ENCODE measurements at regions not wholly inside any gene's neighbourhood (a gene's known extent, or its start where the extent isn't known, plus 50 kb on each side); places are given as distances from the start of the nearest gene placed in this dataset.
"Not testable (repeated sequence)": the region's sequence is repeated elsewhere in the genome, so short reads cannot be mapped to it uniquely, and the experiment has no call there.

DNA sequence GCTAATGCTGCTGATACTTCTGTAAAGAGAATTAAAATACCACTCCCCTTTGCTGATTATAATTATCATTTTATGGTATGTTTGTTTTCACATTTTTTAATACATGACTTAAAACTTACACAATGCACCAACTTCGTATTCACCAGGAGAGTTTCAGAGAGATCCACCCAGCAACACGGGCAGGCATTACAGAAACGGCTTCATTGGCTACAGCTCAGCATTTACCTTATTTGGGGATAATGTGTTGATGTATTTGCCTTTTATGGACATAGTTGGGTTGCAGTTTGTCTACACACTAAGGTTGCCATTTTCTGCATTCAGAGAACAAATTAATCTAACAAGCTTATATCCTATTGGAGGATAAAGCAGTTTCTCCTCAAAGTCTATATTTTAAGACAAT is 423.6 kb downstream of the PRDM9 start:
- TF ChIP-seq, protein P1, sequence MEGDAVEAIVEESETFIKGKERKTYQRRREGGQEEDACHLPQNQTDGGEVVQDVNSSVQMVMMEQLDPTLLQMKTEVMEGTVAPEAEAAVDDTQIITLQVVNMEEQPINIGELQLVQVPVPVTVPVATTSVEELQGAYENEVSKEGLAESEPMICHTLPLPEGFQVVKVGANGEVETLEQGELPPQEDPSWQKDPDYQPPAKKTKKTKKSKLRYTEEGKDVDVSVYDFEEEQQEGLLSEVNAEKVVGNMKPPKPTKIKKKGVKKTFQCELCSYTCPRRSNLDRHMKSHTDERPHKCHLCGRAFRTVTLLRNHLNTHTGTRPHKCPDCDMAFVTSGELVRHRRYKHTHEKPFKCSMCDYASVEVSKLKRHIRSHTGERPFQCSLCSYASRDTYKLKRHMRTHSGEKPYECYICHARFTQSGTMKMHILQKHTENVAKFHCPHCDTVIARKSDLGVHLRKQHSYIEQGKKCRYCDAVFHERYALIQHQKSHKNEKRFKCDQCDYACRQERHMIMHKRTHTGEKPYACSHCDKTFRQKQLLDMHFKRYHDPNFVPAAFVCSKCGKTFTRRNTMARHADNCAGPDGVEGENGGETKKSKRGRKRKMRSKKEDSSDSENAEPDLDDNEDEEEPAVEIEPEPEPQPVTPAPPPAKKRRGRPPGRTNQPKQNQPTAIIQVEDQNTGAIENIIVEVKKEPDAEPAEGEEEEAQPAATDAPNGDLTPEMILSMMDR (conservative IDR thresholded peaks at IDR 0.05; ENCODE audit: low read depth, low read length): no peak
- no peak for DNase-seq (ENCODE audit: low read depth)

DNA sequence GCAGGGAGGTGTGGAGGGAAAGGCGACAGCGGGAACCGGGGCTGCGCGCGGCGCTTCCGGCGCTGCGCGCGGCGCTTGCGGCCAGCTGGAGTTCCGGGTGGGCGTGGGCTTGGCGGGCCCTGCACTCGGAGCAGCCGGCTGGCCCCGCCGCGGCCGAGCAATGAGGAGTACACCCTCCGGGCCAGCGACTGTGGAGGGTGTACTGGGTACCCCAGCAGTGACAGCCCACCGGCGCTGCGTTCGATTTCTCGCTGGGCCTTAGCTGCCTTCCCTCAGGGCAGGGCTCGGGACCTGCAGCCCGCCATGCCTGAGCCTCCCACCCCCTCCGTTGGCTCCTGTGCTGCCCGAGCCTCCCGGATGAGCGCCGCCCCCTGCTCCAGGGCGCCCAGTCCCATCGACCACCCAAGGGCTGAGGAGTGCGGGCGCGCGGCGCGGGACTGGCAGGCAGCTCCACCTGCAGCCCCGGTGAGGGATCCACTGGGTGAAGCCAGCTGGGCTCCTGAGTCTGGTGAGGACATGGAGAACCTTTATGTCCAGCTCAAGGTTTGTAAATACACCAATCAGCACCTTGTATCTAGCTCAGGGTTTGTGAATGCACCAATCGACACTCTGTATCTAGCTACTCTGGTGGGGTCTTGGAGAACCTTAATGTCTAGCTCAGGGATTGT is 444.0 kb downstream of the PRDM9 start:
- not testable (repeated sequence) for H3K4me3 ChIP-seq (ENCODE audit: low read depth, low read length); DNase-seq (ENCODE audit: low read depth)

More for the DNA sequence above, 423.6 kb downstream of the PRDM9 start:
- no peak overlapping the region for H3K4me3 ChIP-seq (ENCODE audit: low read depth, low read length)

DNA sequence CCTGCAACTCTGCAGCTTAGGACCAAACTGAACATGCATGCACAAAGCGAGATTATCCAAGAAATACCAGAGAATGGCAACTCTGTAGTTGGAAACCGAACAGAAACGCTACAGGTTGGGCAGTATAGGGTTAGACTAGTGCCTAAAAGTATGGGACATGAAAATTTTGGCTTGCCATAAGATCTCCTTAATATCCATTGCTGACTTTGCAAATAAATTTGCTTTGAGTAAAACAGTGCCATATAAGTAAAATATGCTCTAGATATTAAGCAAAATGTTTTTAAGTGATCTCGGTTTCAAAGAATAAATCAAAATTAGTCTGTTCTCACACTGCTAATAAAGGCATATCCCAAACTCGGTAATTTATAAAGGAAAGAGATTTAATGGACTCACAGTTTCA is 456.0 kb downstream of the PRDM9 start:
- H3K4me3 ChIP-seq (ENCODE audit: low read depth, low read length): no peak overlapping the region
- TF ChIP-seq, protein P1 (conservative IDR thresholded peaks at IDR 0.05; ENCODE audit: low read depth, low read length): no peak
- DNase-seq (ENCODE audit: low read depth): no peak

DNA sequence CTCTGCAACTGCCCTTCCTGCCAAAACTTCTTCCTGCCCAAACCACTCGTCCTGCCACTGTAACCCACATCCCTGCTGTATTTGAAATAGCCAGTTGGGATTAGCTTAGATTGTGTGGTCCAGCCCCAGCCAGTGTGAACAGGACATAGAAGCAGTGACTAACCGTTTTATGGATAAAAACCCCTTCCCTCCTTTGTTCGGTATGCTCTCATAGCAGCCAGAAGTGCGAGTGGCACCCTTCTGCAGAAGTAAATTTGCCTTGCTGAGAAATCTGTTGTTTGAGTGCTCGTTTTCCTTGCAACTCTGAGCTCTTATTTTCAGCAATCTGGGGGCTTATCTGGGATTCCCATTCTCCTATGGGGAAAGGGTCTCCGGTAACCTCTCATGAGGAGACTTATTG is 470.0 kb downstream of the PRDM9 start:
- H3K4me3 ChIP-seq (ENCODE audit: low read depth, low read length): no peak overlapping the region
- DNase-seq (ENCODE audit: low read depth): no peak
- TF ChIP-seq, protein P1 (conservative IDR thresholded peaks at IDR 0.05; ENCODE audit: low read depth, low read length): no peak

DNA sequence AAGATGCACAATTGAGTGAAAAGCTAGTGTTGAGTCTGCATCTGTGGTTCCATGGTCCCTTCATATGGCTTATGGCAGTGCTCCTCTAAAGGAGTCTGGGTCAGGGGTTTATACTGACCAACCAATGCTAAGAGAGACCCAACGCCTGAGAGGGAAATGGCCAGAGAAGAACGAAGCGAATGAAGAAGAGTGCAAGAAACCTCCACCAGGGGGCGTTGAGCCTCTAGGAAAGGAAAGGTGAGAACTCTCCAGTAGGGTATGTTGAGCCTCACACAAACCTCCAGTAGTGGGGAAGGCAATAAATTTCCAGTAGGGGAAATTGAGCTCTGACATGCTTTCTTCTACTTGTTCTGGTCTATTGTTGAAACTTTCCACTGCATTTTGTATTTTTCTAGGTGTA is 470.6 kb downstream of the PRDM9 start:
- no peak for DNase-seq (ENCODE audit: low read depth)
- no peak overlapping the region for H3K4me3 ChIP-seq (ENCODE audit: low read depth, low read length)
- TF ChIP-seq, protein P1 (conservative IDR thresholded peaks at IDR 0.05; ENCODE audit: low read depth, low read length): peak; percentile 55

- TF ChIP-seq, protein P1 (conservative IDR thresholded peaks at IDR 0.05; ENCODE audit: low read depth, low read length): no peak
- H3K4me3 ChIP-seq (ENCODE audit: low read depth, low read length): no peak overlapping the region
- no peak for DNase-seq (ENCODE audit: low read depth)
These were observed 484.0 kb downstream of the PRDM9 start for GRCh38 chr5:23991406-23991805.

DNA sequence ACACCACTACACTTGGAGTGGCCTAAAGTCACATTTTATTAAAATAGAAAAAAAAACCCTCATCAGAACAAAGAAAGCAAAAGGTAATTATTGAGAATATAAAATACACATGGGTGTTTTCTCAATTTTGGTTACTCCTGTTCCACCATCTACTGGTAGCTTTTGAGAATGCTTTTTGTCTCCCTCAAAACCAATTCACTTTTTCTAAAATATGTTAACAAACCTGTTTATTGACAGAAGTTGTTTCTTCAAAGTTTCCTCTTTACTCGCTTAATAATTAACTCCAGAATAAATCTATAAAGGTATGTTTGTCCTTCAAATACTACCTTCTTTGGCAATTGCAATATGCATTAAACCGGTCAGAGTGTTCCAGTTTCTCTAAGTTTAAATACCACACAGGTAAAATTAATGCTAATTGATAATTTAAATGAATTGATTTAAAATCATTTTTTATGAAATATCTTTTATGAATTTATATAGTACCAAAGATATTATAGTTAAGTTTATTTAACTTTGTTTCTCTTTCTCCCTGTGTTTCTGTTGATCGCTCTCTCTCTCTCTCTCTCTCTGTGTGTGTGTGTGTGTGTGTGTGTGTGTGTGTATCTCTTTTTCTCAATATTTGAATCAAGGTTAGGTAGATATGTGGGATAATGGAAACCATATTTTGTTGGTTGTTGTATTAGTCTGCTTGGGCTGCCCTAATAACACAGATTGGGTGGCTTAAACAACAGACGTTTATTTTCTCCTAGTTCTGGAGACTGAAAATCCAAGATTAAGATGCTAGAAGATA is 487.4 kb downstream of the PRDM9 start:
- no peak for DNase-seq (ENCODE audit: low read depth)
- TF ChIP-seq, protein P1 (conservative IDR thresholded peaks at IDR 0.05; ENCODE audit: low read depth, low read length): peak; percentile 22
- no peak overlapping the region for H3K4me3 ChIP-seq (ENCODE audit: low read depth, low read length)

Measured in epithelial cell of proximal tubule (primary cell).